ENCODE measurements at regions not wholly inside any gene's neighbourhood (a gene's known extent, or its start where the extent isn't known, plus 50 kb on each side); places are given as distances from the start of the nearest gene placed in this dataset.

- Histone ChIP-seq H3K9me3 (ENCODE audit: low read depth) (no peaks in the 10 kb centered on the region), H3F3A (ENCODE audit: low read depth) (no peaks in the 10 kb centered on the region), H3K4me2 (no peak overlapping the region), H3K27ac (no peak overlapping the region), H3K9ac (no peak overlapping the region), H3K4me1 (peaks cover 32% of the 10 kb centered on the region), H2AFZ (replicated peaks) (no peak overlapping the region), H3K79me2 (ENCODE audit: low read depth) (no peaks in the 10 kb centered on the region), H3K36me3 (no peaks in the 10 kb centered on the region), H3K4me3 (no peak overlapping the region), H4K20me1 (ENCODE audit: low read depth) (no peaks in the 10 kb centered on the region), H3K27me3 (no peaks in the 10 kb centered on the region)
- Mint-ChIP-seq H3K36me3 (no peaks in the 10 kb centered on the region), H3K4me1 (peaks cover 55% of the 10 kb centered on the region), H3K4me3 (no peak overlapping the region), H3K9me3 (peaks cover 2% of the 10 kb centered on the region), H3K27ac (no peak overlapping the region), H3K27me3 (ENCODE audit: insufficient read depth, low read depth) (peaks cover 7% of the 10 kb centered on the region)
- no peak for DNase-seq (ENCODE audit: low spot score)
- TF ChIP-seq EZH2phosphoT487 (IDR thresholded peaks at IDR 0.05) (no peak), CTCF (IDR thresholded peaks at IDR 0.05) (no peak), EZH2 (IDR thresholded peaks at IDR 0.05) (no peak)
Measured at GRCh38 chr10:7491230-7491629, 80.4 kb upstream of the SFMBT2 start.

GRCh38 chr10:7488418-7488829, 77.6 kb upstream of the SFMBT2 start:
- no peaks in the 10 kb centered on the region for H3K36me3 Mint-ChIP-seq
- Histone ChIP-seq H3K4me1 (peaks cover 29% of the 10 kb centered on the region), H3K4me2 (no peak overlapping the region), H4K20me1 (ENCODE audit: low read depth) (no peaks in the 10 kb centered on the region), H3K79me2 (ENCODE audit: low read depth) (no peaks in the 10 kb centered on the region), H3K9me3 (ENCODE audit: low read depth) (no peaks in the 10 kb centered on the region), H2AFZ (replicated peaks) (no peak overlapping the region), H3K9ac (no peak overlapping the region), H3K36me3 (no peaks in the 10 kb centered on the region), H3K27ac (no peak overlapping the region), H3K4me3 (no peak overlapping the region), H3F3A (ENCODE audit: low read depth) (no peaks in the 10 kb centered on the region), H3K27me3 (no peaks in the 10 kb centered on the region)
- no peak overlapping the region for H3K4me3 Mint-ChIP-seq
- H3K27me3 Mint-ChIP-seq (ENCODE audit: insufficient read depth, low read depth): peaks cover 7% of the 10 kb centered on the region
- peaks cover 2% of the 10 kb centered on the region for H3K9me3 Mint-ChIP-seq
- H3K27ac Mint-ChIP-seq: no peak overlapping the region
- peaks cover 56% of the 10 kb centered on the region for H3K4me1 Mint-ChIP-seq
- DNase-seq (ENCODE audit: low spot score): no peak
- no peak for TF ChIP-seq CTCF (IDR thresholded peaks at IDR 0.05)
- TF ChIP-seq EZH2phosphoT487 (IDR thresholded peaks at IDR 0.05): no peak
- no peak for TF ChIP-seq EZH2 (IDR thresholded peaks at IDR 0.05)

- Mint-ChIP-seq H3K9me3 (peaks cover 2% of the 10 kb centered on the region), H3K4me1 (peaks cover 55% of the 10 kb centered on the region), H3K27ac (peak overlapping the region; percentile 16), H3K27me3 (ENCODE audit: insufficient read depth, low read depth) (peaks cover 7% of the 10 kb centered on the region), H3K4me3 (no peak overlapping the region), H3K36me3 (no peaks in the 10 kb centered on the region)
- H2AFZ ChIP-seq (replicated peaks): no peak overlapping the region
- H3K9ac ChIP-seq: no peak overlapping the region
- TF ChIP-seq EZH2phosphoT487 (IDR thresholded peaks at IDR 0.05): no peak
- TF ChIP-seq EZH2 (IDR thresholded peaks at IDR 0.05): no peak
- TF ChIP-seq CTCF (IDR thresholded peaks at IDR 0.05): no peak
- no peaks in the 10 kb centered on the region for H3K36me3 ChIP-seq
- DNase-seq (ENCODE audit: low spot score): no peak
- no peak overlapping the region for H3K4me2 ChIP-seq
- no peaks in the 10 kb centered on the region for H3F3A ChIP-seq (ENCODE audit: low read depth)
- H3K4me1 ChIP-seq: peaks cover 25% of the 10 kb centered on the region
- H3K4me3 ChIP-seq: no peak overlapping the region
- no peaks in the 10 kb centered on the region for H3K9me3 ChIP-seq (ENCODE audit: low read depth)
- H3K27ac ChIP-seq: no peak overlapping the region
- no peaks in the 10 kb centered on the region for H4K20me1 ChIP-seq (ENCODE audit: low read depth)
- no peaks in the 10 kb centered on the region for H3K27me3 ChIP-seq
- H3K79me2 ChIP-seq (ENCODE audit: low read depth): no peaks in the 10 kb centered on the region
Measured at GRCh38 chr10:7487528-7487927, 76.7 kb upstream of the SFMBT2 start.

Measured in neural progenitor cell (in vitro differentiated cells).